PC-9 (cell line): ENCODE measurements at regions not wholly inside any gene's neighbourhood (a gene's known extent, or its start where the extent isn't known, plus 50 kb on each side); places are given as distances from the start of the nearest gene placed in this dataset.
"Not testable (repeated sequence)": the region's sequence is repeated elsewhere in the genome, so short reads cannot be mapped to it uniquely, and the experiment has no call there.

Experiments used
- BruUV-seq: library from RNA; stranded (reverse); fragments of 400-500 nt; replicated peaks from 2 replicates; lab custom pipeline; 2021; lab: Mats Ljungman, UMichigan
- CTCF ChIA-PET: fragments of 300-600 bp; sonication (Branson Sonifier 250); formaldehyde crosslinking; loops from one replicate; lab custom pipeline; 2022; ENCODE audit warnings: antibody characterized with exemption; lab: Charles Lee
- POLR2A ChIA-PET: fragments of 300-600 bp; sonication (Branson Sonifier 250); formaldehyde crosslinking; loops from one replicate; lab custom pipeline; 2022; ENCODE audit warnings: antibody characterized with exemption; ENCODE audit not compliant: unreplicated experiment; lab: Charles Lee
- DNase-seq, 2 experiments: peaks; one replicate each; pipeline versions ENCODE4 v3.0.0 to v3.0.0-alpha.2; 2015 to 2022; ENCODE audit warnings: mixed read lengths in 1 of 2
- H2AFZ ChIP-seq: fragments of 200-600 bp; sonication (generic); 2 replicates; pipeline ENCODE4 v1.8.1; 2017; ENCODE audit warnings: antibody characterized with exemption
- H3F3A ChIP-seq: fragments of 200-600 bp; sonication (generic); 2 replicates; pipeline ENCODE4 v1.8.1; 2017; ENCODE audit warnings: antibody characterized with exemption, mild to moderate bottlenecking, low read depth; ENCODE audit not compliant: insufficient read depth
- H3K27ac ChIP-seq: fragments of 200-600 bp; sonication (generic); 2 replicates; pipeline ENCODE4 v1.6.1; 2016; ENCODE audit warnings: mixed run types
- H3K27me3 ChIP-seq: fragments of 200-600 bp; sonication (generic); 2 replicates; pipeline ENCODE4 v1.6.1; 2016; ENCODE audit warnings: low read depth, mixed run types; ENCODE audit not compliant: insufficient read depth
- H3K36me3 ChIP-seq: fragments of 200-600 bp; sonication (generic); 2 replicates; pipeline ENCODE4 v1.6.1; 2016; ENCODE audit warnings: low read depth, mixed run types
- H3K4me1 ChIP-seq: fragments of 200-600 bp; sonication (generic); replicated peaks from 2 replicates; pipeline ENCODE4 v1.6.1; 2016; ENCODE audit warnings: mixed run types; ENCODE audit not compliant: insufficient read depth
- H3K4me2 ChIP-seq: fragments of 200-600 bp; sonication (generic); 2 replicates; pipeline ENCODE4 v1.6.1; 2017; ENCODE audit warnings: mixed run types
- H3K4me3 ChIP-seq: fragments of 200-600 bp; sonication (generic); 2 replicates; pipeline ENCODE4 v1.6.1; 2016; ENCODE audit warnings: mixed run types
- H3K79me2 ChIP-seq: fragments of 200-600 bp; sonication (generic); 2 replicates; pipeline ENCODE4 v1.6.1; 2017; ENCODE audit warnings: low read depth, mixed run types
- H3K9me2 ChIP-seq: fragments of 200-600 bp; sonication (generic); 2 replicates; pipeline ENCODE4 v1.8.1; 2017; ENCODE audit warnings: mild to moderate bottlenecking; ENCODE audit not compliant: insufficient read depth
- H3K9me3 ChIP-seq: fragments of 200-600 bp; sonication (generic); 2 replicates; pipeline ENCODE4 v1.8.1; 2016; ENCODE audit warnings: low read depth; ENCODE audit not compliant: insufficient read depth
- H4K20me1 ChIP-seq: fragments of 200-600 bp; sonication (generic); 2 replicates; pipeline ENCODE4 v1.8.1; 2017; ENCODE audit not compliant: insufficient read depth
- EZH2 ChIP-seq: fragments of 200-600 bp; sonication (generic); IDR thresholded peaks from 2 replicates; pipeline ENCODE4 v1.8.0; 2017; ENCODE audit warnings: antibody characterized with exemption, low read depth
- intact Hi-C: fragments of 100-400 bp; cut with micrococcal nuclease; formaldehyde crosslinking; loops from one replicate; pipeline ENCODE4 v1.10.0; 2022; ENCODE audit not compliant: unreplicated experiment
- TF ChIP-seq, protein P1 (sequence below): fragments of 200-600 bp; sonication (generic); conservative IDR thresholded peaks from 2 replicates; pipeline ENCODE4 v1.6.1; 2017; ENCODE audit warnings: mixed run types, antibody characterized with exemption, mild to moderate bottlenecking, moderate library complexity

DNA sequence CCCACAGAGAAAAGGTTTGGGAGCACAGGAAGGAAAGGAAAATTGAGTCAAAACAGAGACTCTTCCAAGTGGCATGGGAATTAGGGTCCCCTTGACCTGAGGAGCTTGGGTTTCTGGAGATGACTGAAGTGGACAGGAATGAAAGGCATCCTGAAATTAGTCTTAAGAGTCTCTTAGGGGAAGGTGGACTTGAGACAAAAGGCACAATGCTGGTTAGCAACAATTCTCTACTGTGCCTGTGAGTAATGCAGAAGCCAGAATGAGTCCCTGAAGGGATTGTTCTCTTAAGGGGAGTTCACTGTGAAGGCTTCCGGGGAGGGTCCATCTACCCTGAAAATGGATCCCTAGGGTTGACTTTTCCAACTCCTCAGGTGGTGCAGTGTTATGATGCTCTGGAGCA, 58.4 kb upstream of the FOXE1 start:
- no peak overlapping the region for H3K4me3 ChIP-seq
- no peak overlapping the region for H3K27ac ChIP-seq
- intact Hi-C loops: no loop called here
- no peak overlapping the region for H3K4me2 ChIP-seq
- H3K4me1 ChIP-seq: peaks cover 22% of the 10 kb centered on the region
- no peaks in the 10 kb centered on the region for H3K79me2 ChIP-seq
- no peaks in the 10 kb centered on the region for H3K9me2 ChIP-seq
- ChIA-PET POLR2A (interaction anchor here (0.6 kb wide), 2 partner anchors 74 to 262 kb away, joined by 3 read pairs; no protein-coding TSS in a partner anchor), CTCF (no interaction called here)
- TF ChIP-seq, protein P1, sequence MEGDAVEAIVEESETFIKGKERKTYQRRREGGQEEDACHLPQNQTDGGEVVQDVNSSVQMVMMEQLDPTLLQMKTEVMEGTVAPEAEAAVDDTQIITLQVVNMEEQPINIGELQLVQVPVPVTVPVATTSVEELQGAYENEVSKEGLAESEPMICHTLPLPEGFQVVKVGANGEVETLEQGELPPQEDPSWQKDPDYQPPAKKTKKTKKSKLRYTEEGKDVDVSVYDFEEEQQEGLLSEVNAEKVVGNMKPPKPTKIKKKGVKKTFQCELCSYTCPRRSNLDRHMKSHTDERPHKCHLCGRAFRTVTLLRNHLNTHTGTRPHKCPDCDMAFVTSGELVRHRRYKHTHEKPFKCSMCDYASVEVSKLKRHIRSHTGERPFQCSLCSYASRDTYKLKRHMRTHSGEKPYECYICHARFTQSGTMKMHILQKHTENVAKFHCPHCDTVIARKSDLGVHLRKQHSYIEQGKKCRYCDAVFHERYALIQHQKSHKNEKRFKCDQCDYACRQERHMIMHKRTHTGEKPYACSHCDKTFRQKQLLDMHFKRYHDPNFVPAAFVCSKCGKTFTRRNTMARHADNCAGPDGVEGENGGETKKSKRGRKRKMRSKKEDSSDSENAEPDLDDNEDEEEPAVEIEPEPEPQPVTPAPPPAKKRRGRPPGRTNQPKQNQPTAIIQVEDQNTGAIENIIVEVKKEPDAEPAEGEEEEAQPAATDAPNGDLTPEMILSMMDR: no peak
- TF ChIP-seq EZH2: no peak
- H3K27me3 ChIP-seq: no peaks in the 10 kb centered on the region
- H2AFZ ChIP-seq: no peak overlapping the region
- H3F3A ChIP-seq: peaks cover 12% of the 10 kb centered on the region; the same call in 1 of the 2 replicates
- H3K36me3 ChIP-seq: no peaks in the 10 kb centered on the region
- H3K9me3 ChIP-seq: no peaks in the 10 kb centered on the region
- peak; percentile 15 to 43 for DNase-seq
- no TSS peak for BruUV-seq
- H4K20me1 ChIP-seq: no peaks in the 10 kb centered on the region

DNA sequence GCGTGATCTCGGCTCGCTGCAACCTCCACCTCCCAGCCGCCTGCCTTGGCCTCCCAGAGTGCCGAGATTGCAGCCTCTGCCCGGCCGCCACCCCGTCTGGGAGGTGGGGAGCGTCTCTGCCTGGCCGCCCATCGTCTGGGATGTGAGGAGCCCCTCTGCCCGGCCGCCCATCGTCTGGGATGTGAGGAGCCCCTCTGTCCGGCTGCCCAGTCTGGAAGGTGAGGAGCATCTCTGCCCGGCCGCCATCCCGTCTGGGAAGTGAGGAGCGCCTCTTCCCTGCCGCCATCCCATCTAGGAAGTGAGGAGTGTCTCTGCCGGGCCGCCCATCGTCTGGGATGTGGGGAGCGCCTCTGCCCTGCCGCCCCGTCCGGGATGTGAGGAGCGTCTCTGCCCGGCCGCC, 56.9 kb upstream of the FOXE1 start:
- H3K79me2 ChIP-seq, intact Hi-C loops, H3K36me3 ChIP-seq, H4K20me1 ChIP-seq, DNase-seq, H3K27me3 ChIP-seq, H3K9me3 ChIP-seq, H3K4me3 ChIP-seq, BruUV-seq, H3K27ac ChIP-seq, H2AFZ ChIP-seq, H3K4me2 ChIP-seq, POLR2A ChIA-PET, CTCF ChIA-PET, H3K9me2 ChIP-seq: not testable (repeated sequence)
- Histone ChIP-seq H3K4me1 (peaks cover 25% of the 10 kb centered on the region), H3F3A (peaks cover 12% of the 10 kb centered on the region; the same call in 1 of the 2 replicates)

DNA sequence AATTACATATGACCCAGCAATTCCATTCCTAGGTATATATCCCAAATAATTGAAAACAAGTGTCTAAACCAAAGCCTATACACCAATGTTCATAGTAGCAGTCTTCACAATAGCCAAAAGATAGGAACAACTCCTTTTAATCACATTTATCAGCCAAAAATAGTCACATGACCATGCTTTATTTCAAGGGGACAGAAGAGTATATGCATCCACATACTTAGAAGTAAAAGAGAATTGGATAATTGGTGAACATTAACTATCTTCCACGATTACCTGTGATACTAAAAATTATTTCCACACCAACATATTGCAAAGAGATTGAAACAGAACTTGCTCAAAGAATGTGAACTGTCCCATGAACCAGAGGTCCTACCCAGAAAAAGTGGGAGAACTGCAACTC, 51.8 kb upstream of the FOXE1 start:
- H3K79me2 ChIP-seq: no peaks in the 10 kb centered on the region
- H4K20me1 ChIP-seq: no peaks in the 10 kb centered on the region
- peaks cover 30% of the 10 kb centered on the region; the same call in 1 of the 2 replicates for H3F3A ChIP-seq
- peaks cover 46% of the 10 kb centered on the region for H3K4me1 ChIP-seq
- no TSS peak for BruUV-seq
- H3K4me3 ChIP-seq: no peak overlapping the region
- H3K36me3 ChIP-seq: no peaks in the 10 kb centered on the region
- H3K9me2 ChIP-seq: no peaks in the 10 kb centered on the region
- no peaks in the 10 kb centered on the region for H3K27me3 ChIP-seq
- peak overlapping the region; percentile 85; the same call in 1 of the 2 replicates for H3K27ac ChIP-seq
- H3K9me3 ChIP-seq: no peaks in the 10 kb centered on the region
- DNase-seq: no peak
- POLR2A ChIA-PET: interaction anchor here (0.9 kb wide), 1 partner anchor 87 kb away, joined by 14 read pairs; no protein-coding TSS in a partner anchor
- CTCF ChIA-PET: no interaction called here
- TF ChIP-seq, protein P1: no peak
- no peak for TF ChIP-seq EZH2
- H3K4me2 ChIP-seq: no peak overlapping the region
- no peak overlapping the region for H2AFZ ChIP-seq
- intact Hi-C loops: loop anchor here (5.0 kb wide), 1 partner anchor 101 kb away; no protein-coding TSS in a partner anchor
